ENCODE measurements at regions not wholly inside any gene's neighbourhood (a gene's known extent, or its start where the extent isn't known, plus 50 kb on each side); places are given as distances from the start of the nearest gene placed in this dataset.
"Not testable (repeated sequence)": the region's sequence is repeated elsewhere in the genome, so short reads cannot be mapped to it uniquely, and the experiment has no call there.

DNA sequence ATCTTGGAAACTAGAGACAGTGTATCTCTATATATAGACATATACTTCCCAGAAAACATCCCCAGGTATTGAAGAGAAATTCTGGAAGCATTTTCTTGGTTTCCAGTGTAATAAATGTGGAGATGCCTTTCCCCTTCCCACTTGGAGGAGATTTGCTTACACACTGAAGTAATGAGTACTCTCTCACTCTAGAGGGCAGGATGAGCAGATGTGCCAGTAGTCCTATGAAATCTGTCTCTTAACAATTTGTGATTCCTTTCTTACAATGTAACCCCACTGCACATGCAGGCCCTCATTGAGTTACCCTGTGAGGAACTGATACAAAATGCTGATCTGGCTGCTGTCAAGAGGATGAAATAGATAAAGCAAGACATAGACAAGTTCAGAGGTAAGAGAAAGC, 567.2 kb downstream of the SLCO4C1 start:
- DNase-seq (ENCODE audit: low read depth): no peak
- no peak overlapping the region for H3K4me3 ChIP-seq (ENCODE audit: low read depth, low read length)
- peak; percentile 32 for TF ChIP-seq CTCF (conservative IDR thresholded peaks at IDR 0.05; ENCODE audit: low read depth, low read length)

DNA sequence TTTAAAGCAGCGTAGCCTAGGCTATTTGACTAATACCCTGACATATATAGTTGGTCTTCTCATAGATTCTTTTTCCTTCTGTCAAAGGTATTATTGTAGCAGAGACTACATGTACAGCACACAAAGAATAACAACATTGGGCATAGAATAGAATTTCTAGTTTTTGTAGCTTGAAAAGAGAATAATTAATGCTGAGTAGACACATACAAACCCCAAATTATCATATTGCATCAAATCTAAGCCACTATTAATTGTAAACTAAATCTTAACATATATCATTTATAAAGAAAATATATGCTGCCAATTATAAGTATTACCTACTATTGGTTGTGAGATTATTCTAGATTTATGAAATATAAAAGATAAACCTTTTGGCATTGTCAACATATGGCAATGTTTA, 574.5 kb downstream of the SLCO4C1 start:
- no peak overlapping the region for H3K4me3 ChIP-seq (ENCODE audit: low read depth, low read length)
- TF ChIP-seq CTCF (conservative IDR thresholded peaks at IDR 0.05; ENCODE audit: low read depth, low read length): no peak
- no peak for DNase-seq (ENCODE audit: low read depth)

- H3K4me3 ChIP-seq (ENCODE audit: low read depth, low read length): no peak overlapping the region
- TF ChIP-seq CTCF (conservative IDR thresholded peaks at IDR 0.05; ENCODE audit: low read depth, low read length): no peak
- DNase-seq (ENCODE audit: low read depth): no peak
Measured at GRCh38 chr5:101720033-101720432, 576.1 kb downstream of the SLCO4C1 start.

DNA sequence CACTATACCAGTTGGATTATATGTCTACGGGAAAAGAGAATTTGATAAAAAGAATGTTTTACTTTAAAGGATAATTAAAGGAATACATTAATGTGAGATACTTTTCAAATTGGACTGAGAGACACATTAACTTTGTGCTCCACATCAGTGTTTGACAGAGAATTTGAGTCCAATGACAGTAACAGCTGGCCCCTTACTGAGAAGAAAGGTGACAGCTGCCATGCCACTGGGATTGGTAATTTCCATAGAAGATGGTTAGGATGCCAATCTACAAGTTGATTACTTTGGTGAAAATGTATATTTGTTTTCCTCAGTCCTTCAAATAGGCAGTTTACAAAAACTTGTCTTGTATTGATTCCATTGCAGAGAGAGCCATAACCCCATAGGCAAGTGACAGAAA, 578.4 kb downstream of the SLCO4C1 start:
- no peak for TF ChIP-seq CTCF (conservative IDR thresholded peaks at IDR 0.05; ENCODE audit: low read depth, low read length)
- DNase-seq (ENCODE audit: low read depth): no peak
- no peak overlapping the region for H3K4me3 ChIP-seq (ENCODE audit: low read depth, low read length)

DNA sequence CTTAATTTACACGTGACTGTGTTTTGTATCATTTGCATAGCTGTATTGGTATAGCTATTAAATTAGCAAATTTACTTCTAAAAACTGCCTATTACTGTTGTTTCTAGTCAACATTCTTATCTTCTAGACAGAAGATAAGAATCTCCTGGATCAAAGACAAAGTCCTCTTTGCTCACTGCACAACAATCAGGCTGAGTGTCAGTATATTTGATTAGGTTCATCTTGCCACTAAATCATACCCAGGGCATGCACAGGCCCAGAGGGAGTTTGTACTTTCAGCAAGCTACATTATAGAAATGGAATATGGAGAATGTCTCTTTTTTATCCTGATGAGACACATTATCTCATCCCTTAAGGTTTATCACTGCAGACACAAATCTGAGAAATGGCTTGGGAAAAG, 579.1 kb downstream of the SLCO4C1 start:
- no peak for DNase-seq (ENCODE audit: low read depth)
- H3K4me3 ChIP-seq (ENCODE audit: low read depth, low read length): no peak overlapping the region
- TF ChIP-seq CTCF (conservative IDR thresholded peaks at IDR 0.05; ENCODE audit: low read depth, low read length): no peak

GRCh38 chr5:101715790-101716189, 580.3 kb downstream of the SLCO4C1 start:
- not testable (repeated sequence) for H3K4me3 ChIP-seq (ENCODE audit: low read depth, low read length); DNase-seq (ENCODE audit: low read depth)

GRCh38 chr5:101689306-101689705, 606.8 kb downstream of the SLCO4C1 start:
- TF ChIP-seq CTCF (conservative IDR thresholded peaks at IDR 0.05; ENCODE audit: low read depth, low read length): no peak
- no peak for DNase-seq (ENCODE audit: low read depth)
- H3K4me3 ChIP-seq (ENCODE audit: low read depth, low read length): no peak overlapping the region

DNA sequence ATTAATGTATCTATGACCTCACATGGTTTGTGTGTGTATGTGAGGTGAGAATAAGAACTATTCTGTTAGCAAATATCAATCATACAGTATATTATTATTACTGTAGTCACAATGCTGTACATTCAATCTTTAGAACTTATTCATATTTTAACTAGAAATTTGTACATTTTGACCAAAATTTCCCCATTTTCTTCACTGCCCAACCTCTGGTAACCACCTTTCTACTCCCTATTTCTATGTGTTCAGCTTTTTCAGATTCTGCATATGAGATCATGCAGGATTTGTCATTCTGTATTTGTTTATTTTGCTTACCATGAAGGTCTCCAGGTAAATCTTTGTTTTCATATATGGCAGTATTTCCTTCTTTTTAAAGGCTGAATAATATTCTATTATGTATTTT, 607.9 kb downstream of the SLCO4C1 start:
- DNase-seq (ENCODE audit: low read depth): no peak
- H3K4me3 ChIP-seq (ENCODE audit: low read depth, low read length): no peak overlapping the region
- TF ChIP-seq CTCF (conservative IDR thresholded peaks at IDR 0.05; ENCODE audit: low read depth, low read length): no peak
